Breast epithelium (tissue), 4 donors: ENCODE measurements at regions not wholly inside any gene's neighbourhood (a gene's known extent, or its start where the extent isn't known, plus 50 kb on each side); places are given as distances from the start of the nearest gene placed in this dataset.

Source experiments
- DNase-seq, 2 donors: peaks; one replicate each; pipeline ENCODE4 v3.0.0-alpha.2; 2019; ENCODE audit warnings: low spot score in 2 of 2
- H3K27ac ChIP-seq, 2 donors: fragments of 200-600 bp; sonication (generic) in 1 of 2; one replicate each; pipeline ENCODE4 v1.5.1; 2016 to 2019; ENCODE audit warnings: mild to moderate bottlenecking in 1 of 2
- H3K27me3 ChIP-seq, 2 donors: fragments of 200-600 bp; sonication (generic) in 1 of 2; one replicate each; pipeline versions ENCODE4 v1.5.1 to v1.6.0; 2017 to 2019; ENCODE audit warnings: control low read depth in 1 of 2, mild to moderate bottlenecking in 1 of 2
- H3K36me3 ChIP-seq: fragments of 200-600 bp; one replicate; pipeline ENCODE4 v1.5.1; 2019
- H3K4me1 ChIP-seq, 2 donors: fragments of 200-600 bp; sonication (generic); one replicate each; pipeline ENCODE4 v1.5.1; 2016 to 2019; ENCODE audit warnings: control low read depth in 1 of 2
- H3K4me3 ChIP-seq, 3 donors: fragments of 200-600 bp; sonication (generic); 1 replicate in 2 of 3; 2 replicates in 1 of 3; pipeline ENCODE4 v1.5.1; 2016 to 2019; ENCODE audit warnings: mild to moderate bottlenecking in 3 of 3, moderate library complexity in 2 of 3
- H3K9me3 ChIP-seq, 2 donors: fragments of 200-600 bp; sonication (generic) in 1 of 2; one replicate each; pipeline ENCODE4 v1.5.1; 2016 to 2019; ENCODE audit warnings: control low read depth in 1 of 2
- POLR2A ChIP-seq: fragments of 450-650 bp; IDR thresholded peaks from one replicate; pipeline ENCODE4 v1.6.1; 2016; ENCODE audit warnings: antibody characterized with exemption, mild to moderate bottlenecking, moderate library complexity
- POLR2AphosphoS5 ChIP-seq, 3 donors: sonication (generic); formaldehyde crosslinking; IDR thresholded peaks; one replicate each; pipeline ENCODE4 v1.6.1; 2017; ENCODE audit warnings: antibody characterized with exemption in 3 of 3
- intact Hi-C: fragments of 100-400 bp; cut with DNase I; formaldehyde crosslinking; loops from one replicate; pipeline ENCODE4 v1.15.1; 2023; ENCODE audit warnings: low total_unique reads
- TF ChIP-seq, protein P1 (sequence below), 3 donors: fragments of 450-650 bp; IDR thresholded peaks; one replicate each; pipeline ENCODE4 v1.5.1; 2016 to 2017; ENCODE audit warnings: antibody characterized with exemption in 3 of 3, mild to moderate bottlenecking in 3 of 3, moderate library complexity in 3 of 3

DNA sequence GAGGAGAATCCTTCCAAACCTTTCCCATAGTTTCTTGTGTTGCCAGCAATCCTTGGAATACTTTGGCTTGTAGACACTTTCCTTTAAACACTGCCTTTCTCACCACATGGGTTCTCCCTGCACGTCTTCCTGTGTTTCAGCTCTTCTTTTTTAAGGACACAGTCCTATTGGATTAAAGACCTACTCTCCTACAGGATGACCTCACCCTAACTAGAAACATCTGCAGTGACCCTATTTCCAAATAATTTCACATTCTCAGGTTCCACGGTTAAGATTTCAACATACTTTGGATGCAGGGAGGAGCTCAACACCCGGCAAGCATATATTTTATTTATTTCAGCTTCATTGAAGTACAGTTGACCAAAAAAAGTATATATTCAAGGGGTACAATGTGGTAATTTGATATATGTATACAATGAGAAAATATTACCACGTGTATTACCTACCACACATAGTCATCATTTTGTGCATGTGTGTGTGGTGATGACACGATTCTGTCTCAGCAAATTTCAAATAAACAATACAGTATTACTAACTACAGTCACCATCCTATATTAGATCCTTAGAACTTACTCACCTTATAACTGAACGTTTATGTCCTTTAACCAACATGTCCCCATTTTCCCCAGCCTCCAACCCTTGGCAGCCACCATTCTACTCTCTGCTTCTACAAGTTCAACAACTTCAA is 745.0 kb downstream of the CBLN2 start:
- no peak for DNase-seq
- intact Hi-C loops, result no loop called here
- Histone ChIP-seq H3K27me3 (no peaks in the 10 kb centered on the region), H3K4me1 (no peaks in the 10 kb centered on the region), H3K27ac (no peak overlapping the region), H3K36me3 (no peaks in the 10 kb centered on the region), H3K4me3 (no peak overlapping the region), H3K9me3 (no peaks in the 10 kb centered on the region)
- TF ChIP-seq POLR2AphosphoS5 (IDR thresholded peaks at IDR 0.05), result no peak
- TF ChIP-seq, protein P1, sequence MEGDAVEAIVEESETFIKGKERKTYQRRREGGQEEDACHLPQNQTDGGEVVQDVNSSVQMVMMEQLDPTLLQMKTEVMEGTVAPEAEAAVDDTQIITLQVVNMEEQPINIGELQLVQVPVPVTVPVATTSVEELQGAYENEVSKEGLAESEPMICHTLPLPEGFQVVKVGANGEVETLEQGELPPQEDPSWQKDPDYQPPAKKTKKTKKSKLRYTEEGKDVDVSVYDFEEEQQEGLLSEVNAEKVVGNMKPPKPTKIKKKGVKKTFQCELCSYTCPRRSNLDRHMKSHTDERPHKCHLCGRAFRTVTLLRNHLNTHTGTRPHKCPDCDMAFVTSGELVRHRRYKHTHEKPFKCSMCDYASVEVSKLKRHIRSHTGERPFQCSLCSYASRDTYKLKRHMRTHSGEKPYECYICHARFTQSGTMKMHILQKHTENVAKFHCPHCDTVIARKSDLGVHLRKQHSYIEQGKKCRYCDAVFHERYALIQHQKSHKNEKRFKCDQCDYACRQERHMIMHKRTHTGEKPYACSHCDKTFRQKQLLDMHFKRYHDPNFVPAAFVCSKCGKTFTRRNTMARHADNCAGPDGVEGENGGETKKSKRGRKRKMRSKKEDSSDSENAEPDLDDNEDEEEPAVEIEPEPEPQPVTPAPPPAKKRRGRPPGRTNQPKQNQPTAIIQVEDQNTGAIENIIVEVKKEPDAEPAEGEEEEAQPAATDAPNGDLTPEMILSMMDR (IDR thresholded peaks at IDR 0.05), result no peak
- no peak for TF ChIP-seq POLR2A

DNA sequence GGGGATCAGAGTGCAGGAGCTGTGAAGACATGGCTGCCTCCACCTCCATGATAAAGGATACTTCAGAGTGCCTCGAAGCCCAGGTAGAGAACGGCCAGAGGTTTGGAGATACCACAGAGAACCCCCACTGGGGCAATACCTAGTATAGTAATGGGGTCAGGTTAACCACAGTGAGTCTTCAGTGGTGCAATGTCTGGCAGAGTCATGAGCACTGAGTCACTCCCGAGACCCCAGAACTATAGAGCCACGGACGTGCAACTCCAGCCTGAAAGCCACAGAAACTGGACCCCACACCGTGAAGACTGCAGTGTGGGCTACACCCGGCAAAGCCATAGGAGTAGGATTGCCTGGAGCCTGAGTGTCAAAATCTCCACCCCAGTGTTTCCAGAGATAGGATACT is 746.6 kb downstream of the CBLN2 start:
- no peak for DNase-seq

DNA sequence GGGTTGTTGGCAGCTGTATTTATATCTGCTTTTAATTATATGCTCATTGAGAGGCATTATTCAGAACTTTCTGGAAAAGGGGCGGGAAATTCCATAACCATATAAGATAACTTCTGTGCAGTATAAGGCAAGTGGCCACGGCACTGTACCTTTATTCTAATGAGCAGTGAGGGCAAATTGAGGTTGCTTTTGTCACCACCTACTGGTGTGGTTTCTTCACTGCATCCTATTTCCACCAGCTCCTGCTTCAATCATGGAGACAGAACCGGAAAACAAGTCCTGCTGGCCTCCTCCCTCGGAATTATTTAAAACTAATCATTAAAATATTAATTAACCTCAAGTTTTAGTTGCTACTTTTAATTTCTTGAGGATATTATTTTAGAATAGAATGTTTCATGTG is 759.4 kb downstream of the CBLN2 start:
- intact Hi-C loops, result no loop called here
- no peaks in the 10 kb centered on the region for H3K36me3 ChIP-seq
- TF ChIP-seq POLR2AphosphoS5 (IDR thresholded peaks at IDR 0.05), result no peak
- TF ChIP-seq, protein P1 (IDR thresholded peaks at IDR 0.05), result no peak
- TF ChIP-seq POLR2A, result no peak
- H3K4me3 ChIP-seq, result no peak overlapping the region
- no peaks in the 10 kb centered on the region for H3K9me3 ChIP-seq
- H3K27ac ChIP-seq, result no peak overlapping the region
- no peak for DNase-seq
- H3K4me1 ChIP-seq, result no peaks in the 10 kb centered on the region
- H3K27me3 ChIP-seq, result no peaks in the 10 kb centered on the region

More for the DNA sequence above, 746.6 kb downstream of the CBLN2 start:
- Histone ChIP-seq H3K9me3 (no peaks in the 10 kb centered on the region), H3K27me3 (no peaks in the 10 kb centered on the region), H3K36me3 (no peaks in the 10 kb centered on the region), H3K4me1 (no peaks in the 10 kb centered on the region), H3K27ac (no peak overlapping the region), H3K4me3 (no peak overlapping the region)
- TF ChIP-seq, protein P1 (IDR thresholded peaks at IDR 0.05), result no peak
- TF ChIP-seq POLR2A, result no peak
- no peak for TF ChIP-seq POLR2AphosphoS5 (IDR thresholded peaks at IDR 0.05)
- intact Hi-C loops, result no loop called here

DNA sequence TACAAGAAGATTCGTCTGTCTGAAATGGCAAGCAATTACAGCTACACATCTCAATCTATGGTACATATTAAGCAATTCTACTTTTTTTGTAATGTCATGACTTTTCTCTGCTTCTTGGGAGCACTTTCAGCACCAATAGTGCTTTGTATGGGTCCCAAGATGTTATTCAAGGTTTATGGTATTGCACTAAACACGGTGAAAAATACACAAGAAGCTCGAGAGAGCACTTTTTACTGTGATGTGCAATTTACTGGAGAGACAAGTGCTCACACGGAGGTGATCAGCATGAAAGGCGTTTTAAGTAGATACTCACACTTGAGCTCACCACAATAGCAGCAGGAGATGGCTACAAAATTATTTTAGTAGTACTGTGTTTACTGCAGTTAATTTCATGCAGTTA is 783.6 kb downstream of the CBLN2 start:
- intact Hi-C loops, result no loop called here
- H3K4me3 ChIP-seq, result no peak overlapping the region
- DNase-seq, result no peak
- H3K4me1 ChIP-seq, result no peaks in the 10 kb centered on the region
- H3K27me3 ChIP-seq, result no peaks in the 10 kb centered on the region
- no peak for TF ChIP-seq POLR2A
- no peak for TF ChIP-seq POLR2AphosphoS5 (IDR thresholded peaks at IDR 0.05)
- TF ChIP-seq, protein P1 (IDR thresholded peaks at IDR 0.05), result no peak
- no peak overlapping the region for H3K27ac ChIP-seq
- no peaks in the 10 kb centered on the region for H3K36me3 ChIP-seq
- H3K9me3 ChIP-seq, result peaks cover 3 to 25% of the 10 kb centered on the region in 2 donors

DNA sequence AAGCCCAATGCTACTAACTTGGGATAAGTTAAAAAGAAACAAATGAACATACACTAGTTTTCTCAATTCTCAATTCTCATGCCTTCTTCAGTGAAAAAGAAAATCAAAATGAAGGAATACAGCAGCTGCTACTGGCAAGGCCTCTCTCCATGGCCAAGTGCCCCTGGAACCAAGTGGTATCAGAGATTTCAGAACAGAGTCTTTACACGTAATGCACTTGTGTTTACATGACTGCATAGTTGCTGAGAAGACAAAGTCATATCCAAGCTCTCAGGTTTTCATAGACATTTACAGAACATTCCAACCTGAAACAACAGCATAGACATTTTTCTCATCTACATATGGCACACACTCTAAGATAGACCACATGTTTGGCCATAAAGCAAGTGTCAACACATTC is 789.9 kb downstream of the CBLN2 start:
- no peaks in the 10 kb centered on the region for H3K27me3 ChIP-seq
- no peak overlapping the region for H3K4me3 ChIP-seq
- peaks cover 0 to 14% of the 10 kb centered on the region in 2 donors for H3K9me3 ChIP-seq
- H3K4me1 ChIP-seq, result no peaks in the 10 kb centered on the region
- no peak overlapping the region for H3K27ac ChIP-seq
- no peak for DNase-seq
- TF ChIP-seq, protein P1 (IDR thresholded peaks at IDR 0.05), result no peak
- H3K36me3 ChIP-seq, result no peaks in the 10 kb centered on the region
- intact Hi-C loops, result no loop called here
